Pancreas (tissue), 10 donors: ENCODE measurements at regions not wholly inside any gene's neighbourhood (a gene's known extent, or its start where the extent isn't known, plus 50 kb on each side); places are given as distances from the start of the nearest gene placed in this dataset.
"Not testable (repeated sequence)": the region's sequence is repeated elsewhere in the genome, so short reads cannot be mapped to it uniquely, and the experiment has no call there.

Experiments
- ATAC-seq, 4 donors: fragments of 200-7000 bp; cut with Tn5 transposase; one replicate each; pipeline versions ENCODE4 v1.8.0 to v1.9.1; 2020; ENCODE audit warnings: mild to moderate bottlenecking in 4 of 4, moderate library complexity in 4 of 4
- DNase-seq, 6 donors: peaks; one replicate each; pipeline ENCODE4 v3.0.0-alpha.2; 2020
- FAIRE-seq: peaks from 2 replicates; lab custom pipeline; 2012; peaks lifted over from hg19 to GRCh38; lab: Jason Lieb, UNC
- H3K27ac ChIP-seq, 4 donors: fragments of 200-600 bp; sonication (generic); 1 replicate in 3 of 4; 2 replicates in 1 of 4; pipeline versions ENCODE4 v1.5.0 to v1.8.0; 2020
- H3K27me3 ChIP-seq, 4 donors: fragments of 200-600 bp; one replicate each; pipeline ENCODE4 v1.8.0; 2021
- H3K36me3 ChIP-seq, 3 donors: fragments of 200-600 bp; sonication (generic) in 1 of 3; one replicate each; pipeline versions ENCODE4 v1.5.0 to v1.8.0; 2020 to 2021
- H3K4me1 ChIP-seq, 3 donors: fragments of 200-600 bp; one replicate each; pipeline ENCODE4 v1.8.0; 2021
- H3K4me3 ChIP-seq, 4 donors: fragments of 200-600 bp; sonication (generic) in 2 of 4; one replicate each; pipeline versions ENCODE4 v1.5.0 to v1.8.0; 2020 to 2021
- H3K9me3 ChIP-seq, 4 donors: fragments of 200-600 bp; one replicate each; pipeline ENCODE4 v1.8.0; 2021
- CTCF ChIP-seq, 4 donors: fragments of 200-600 bp; sonication (generic) in 3 of 4; IDR thresholded peaks; one replicate each; pipeline versions ENCODE4 v1.5.0 to v1.8.0; 2021; ENCODE audit warnings: antibody characterized with exemption in 4 of 4
- WGBS, 2 donors: extraction: QIAGEN DNeasy Blood & Tissue Kit; methylation state at CpG; one replicate each; pipeline ENCODE4 v1.1.7; 2013; 5-methylcytosine and 5-hydroxymethylcytosine counted together
- intact Hi-C, 3 donors: fragments of 100-400 bp; cut with DNase I; formaldehyde crosslinking; loops; one replicate each; pipeline versions ENCODE4 v1.11.1 to v1.14.2; 2022
- donor health status: healthy with polysubstance abuse.
- donor health status: DM: no; HTN: no; CAD: no; lungs with moderate emphysema.
- donor health status: DM: no; HTN: no; CAD: no.
- donor health status: control.
- donor health status: control.
- donor health status: Bipolar disorder and iron deficiency.
- donor health status: DM: yes; HTN: yes; CAD: no.
- donor health status: DM: no; HTN: no; CAD: no.
- donor health status: DM: no; HTN: no; CAD: no.
- donor health status: DM: yes; HTN: yes; CAD: no.

DNA sequence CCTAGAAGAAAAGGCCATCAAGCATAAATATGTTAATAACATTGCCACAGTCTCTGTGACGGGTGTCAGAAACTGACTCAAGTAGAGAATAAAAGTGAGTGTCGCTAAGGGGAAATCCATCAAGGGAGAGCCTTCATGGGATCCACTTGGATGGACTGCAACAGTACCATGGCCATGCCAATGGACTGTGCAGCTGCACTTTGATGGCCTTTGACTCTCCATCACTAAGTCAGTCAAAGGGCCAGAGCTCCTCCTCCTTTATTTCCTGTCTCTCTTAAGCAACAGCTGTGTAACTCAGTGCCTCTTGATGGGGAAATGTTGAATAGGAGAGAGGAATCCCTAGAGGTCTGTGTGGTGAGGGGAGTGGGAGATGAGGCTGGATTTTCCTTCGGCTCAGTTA, 335.2 kb downstream of the BMP4 start:
- Histone ChIP-seq H3K9me3 (no peaks in the 10 kb centered on the region), H3K27me3 (no peaks in the 10 kb centered on the region), H3K36me3 (no peaks in the 10 kb centered on the region), H3K27ac (no peak overlapping the region), H3K4me1 (no peaks in the 10 kb centered on the region), H3K4me3 (no peak overlapping the region)
- no peak for TF ChIP-seq CTCF (IDR thresholded peaks at IDR 0.05)
- intact Hi-C loops: no loop called here
- WGBS, 2 donors: 78 to 86% methylated on average over 3 of the region's 3 CpGs
- ATAC-seq (no peak), DNase-seq (no peak), FAIRE-seq (no peak)

GRCh38 chr14:53620890-53621289, 335.7 kb downstream of the BMP4 start:
- H3K36me3 ChIP-seq: no peaks in the 10 kb centered on the region
- no peaks in the 10 kb centered on the region for H3K9me3 ChIP-seq
- no peak for FAIRE-seq
- no peak for DNase-seq
- H3K27ac ChIP-seq: no peak overlapping the region
- intact Hi-C loops: no loop called here
- no peak for ATAC-seq
- no peaks in the 10 kb centered on the region for H3K27me3 ChIP-seq
- no peak for TF ChIP-seq CTCF (IDR thresholded peaks at IDR 0.05)
- WGBS, 2 donors: 54 to 64% methylated on average over 1 of the region's 1 CpG
- no peaks in the 10 kb centered on the region for H3K4me1 ChIP-seq
- no peak overlapping the region for H3K4me3 ChIP-seq

DNA sequence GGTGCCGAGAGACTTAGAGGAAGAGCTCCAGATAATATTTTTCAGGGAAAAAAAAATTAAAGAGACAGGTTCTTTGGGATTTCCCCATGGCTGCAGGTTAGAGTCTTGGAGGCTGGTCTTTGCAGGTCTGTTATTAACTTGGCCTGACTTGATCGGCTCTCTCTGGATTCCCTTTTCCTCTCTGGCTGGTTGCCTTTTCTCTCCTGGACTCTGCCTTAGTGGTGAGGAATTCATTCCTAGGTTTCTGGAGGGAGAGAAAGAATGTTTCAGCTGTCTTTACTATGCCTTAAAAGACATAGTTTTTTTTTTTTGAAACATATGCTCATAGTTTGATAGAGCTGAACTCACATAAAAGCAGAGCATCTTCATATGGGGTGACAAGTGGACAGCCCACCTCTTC, 336.3 kb downstream of the BMP4 start:
- Histone ChIP-seq H3K4me3 (no peak overlapping the region), H3K4me1 (no peaks in the 10 kb centered on the region), H3K36me3 (no peaks in the 10 kb centered on the region), H3K9me3 (no peaks in the 10 kb centered on the region), H3K27me3 (no peaks in the 10 kb centered on the region), H3K27ac (no peak overlapping the region)
- 43 to 46% methylated on average over 2 of the region's 2 CpGs for WGBS, 2 donors
- intact Hi-C loops: no loop called here
- DNase-seq (no peak), ATAC-seq (peak in 3 of 4 donors; percentile 53 to 75 (median 57)), FAIRE-seq (no peak)
- TF ChIP-seq CTCF (IDR thresholded peaks at IDR 0.05): no peak

DNA sequence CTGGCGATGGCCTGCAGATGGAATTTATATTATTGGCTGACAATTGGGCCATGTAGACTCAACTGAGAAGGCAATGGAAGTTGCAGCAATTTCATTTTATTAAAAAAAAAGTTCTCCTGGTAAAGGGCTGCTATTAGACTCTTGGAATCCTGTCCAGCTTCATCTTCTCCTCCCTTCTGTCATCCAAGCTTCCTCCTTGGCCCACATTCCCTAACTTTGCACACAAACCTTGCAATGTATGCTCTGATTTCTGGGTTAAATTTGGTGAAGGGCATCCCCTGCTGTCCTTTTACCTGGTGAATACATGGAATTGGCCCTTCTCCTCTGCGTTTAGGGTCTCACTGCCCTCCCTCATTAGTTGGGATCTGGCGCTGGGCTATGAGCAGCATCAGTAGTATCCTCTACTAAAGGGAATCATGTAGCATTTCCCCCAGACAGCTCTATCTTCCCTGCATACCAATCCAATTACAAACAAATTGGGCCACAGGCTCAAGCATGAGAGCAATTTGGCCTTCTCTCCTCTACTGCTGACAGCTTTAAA, 336.9 kb downstream of the BMP4 start:
- WGBS, 2 donors: 74 to 87% methylated on average over 3 of the region's 3 CpGs
- no peak overlapping the region for H3K4me3 ChIP-seq
- no peak for FAIRE-seq
- no peak for TF ChIP-seq CTCF (IDR thresholded peaks at IDR 0.05)
- no peaks in the 10 kb centered on the region for H3K9me3 ChIP-seq
- peak in 3 of 4 donors; percentile 51 to 73 (median 56) for ATAC-seq
- H3K36me3 ChIP-seq: no peaks in the 10 kb centered on the region
- no peaks in the 10 kb centered on the region for H3K4me1 ChIP-seq
- no peak for DNase-seq
- intact Hi-C loops: no loop called here
- H3K27me3 ChIP-seq: no peaks in the 10 kb centered on the region
- no peak overlapping the region for H3K27ac ChIP-seq

DNA sequence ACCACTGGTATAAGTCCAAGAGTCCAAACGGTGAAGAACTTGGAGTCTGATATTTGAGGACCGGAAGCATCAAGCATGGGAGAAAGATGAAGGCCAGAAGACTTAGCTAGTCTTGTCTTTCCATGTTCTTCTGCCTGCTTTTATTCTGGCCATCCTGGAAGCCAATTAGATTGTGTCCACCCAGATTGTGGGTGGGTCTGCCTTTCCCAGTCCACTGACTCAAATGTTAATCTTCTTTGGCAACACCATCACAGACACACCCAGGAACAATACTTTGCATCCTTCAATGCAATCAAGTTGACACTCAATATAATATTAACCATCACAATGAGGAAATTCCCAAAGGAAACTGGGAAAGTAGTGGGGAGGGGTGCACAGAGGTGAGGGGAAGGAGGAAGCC, 340.1 kb downstream of the BMP4 start:
- 80 to 88% methylated on average over 2 of the region's 2 CpGs for WGBS, 2 donors
- H3K27ac ChIP-seq, intact Hi-C loops, H3K36me3 ChIP-seq, DNase-seq, ATAC-seq, H3K4me1 ChIP-seq, H3K27me3 ChIP-seq, H3K4me3 ChIP-seq, H3K9me3 ChIP-seq, FAIRE-seq: not testable (repeated sequence)
